Neural cell (in vitro differentiated cells): ENCODE measurements at regions not wholly inside any gene's neighbourhood (a gene's known extent, or its start where the extent isn't known, plus 50 kb on each side); places are given as distances from the start of the nearest gene placed in this dataset.

Experiments
- H2AFZ ChIP-seq: fragments of 200-600, 300-800 bp; sonication (generic), shearing (Covaris generic); 2 replicates; pipeline ENCODE4 v1.6.0; 2014; ENCODE audit warnings: low read depth, mild to moderate bottlenecking, antibody characterized with exemption, low read length, moderate library complexity
- H3F3A ChIP-seq: fragments of 200-600 bp; shearing (Covaris generic); 2 replicates; pipeline ENCODE4 v1.6.1; 2016; ENCODE audit warnings: mild to moderate bottlenecking, moderate library complexity, mixed read lengths, antibody characterized with exemption, low read length; ENCODE audit not compliant: insufficient read depth, poor library complexity, severe bottlenecking
- H3K27ac ChIP-seq: fragments of 200-600, 300-800 bp; sonication (generic), shearing (Covaris generic); 2 replicates; pipeline ENCODE4 v1.5.1; 2014; ENCODE audit warnings: mild to moderate bottlenecking, low read length, moderate library complexity
- H3K27me3 ChIP-seq: fragments of 300-800, 200-600 bp; sonication (generic), shearing (Covaris generic); 2 replicates; pipeline ENCODE4 v1.6.0; 2014; ENCODE audit warnings: mild to moderate bottlenecking, low read depth, low read length, moderate library complexity; ENCODE audit not compliant: insufficient read depth
- H3K36me3 ChIP-seq: fragments of 300-800, 200-600 bp; sonication (generic), shearing (Covaris generic); 2 replicates; pipeline ENCODE4 v1.5.1; 2014; ENCODE audit warnings: mild to moderate bottlenecking, antibody characterized with exemption, low read length, moderate library complexity; ENCODE audit not compliant: insufficient read depth
- H3K4me2 ChIP-seq: fragments of 300-800, 200-600 bp; sonication (generic), shearing (Covaris generic); 2 replicates; pipeline ENCODE4 v1.6.0; 2014; ENCODE audit warnings: mild to moderate bottlenecking, low read length
- H3K4me3 ChIP-seq: fragments of 300-800, 200-600 bp; sonication (generic), shearing (Covaris generic); 2 replicates; pipeline ENCODE4 v1.5.1; 2014; ENCODE audit warnings: mild to moderate bottlenecking, low read length, moderate library complexity
- H3K79me2 ChIP-seq: fragments of 200-600 bp; shearing (Covaris generic); replicated peaks from 2 replicates; pipeline ENCODE4 v1.6.0; 2014; ENCODE audit warnings: mild to moderate bottlenecking, low read length, moderate library complexity; ENCODE audit not compliant: insufficient read depth
- H3K9ac ChIP-seq: fragments of 300-800, 200-600 bp; sonication (generic), shearing (Covaris generic); 2 replicates; pipeline ENCODE4 v1.6.1; 2016; ENCODE audit warnings: mild to moderate bottlenecking, low read length, mixed read lengths
- H3K9me2 ChIP-seq: fragments of 200-600 bp; shearing (Covaris generic); 2 replicates; pipeline ENCODE4 v1.6.1; 2016; ENCODE audit warnings: mild to moderate bottlenecking, low read length, mixed read lengths; ENCODE audit not compliant: insufficient read depth
- H3K9me3 ChIP-seq: fragments of 200-600, 300-800 bp; sonication (generic), shearing (Covaris generic); 2 replicates; pipeline ENCODE4 v1.6.1; 2016; ENCODE audit warnings: mild to moderate bottlenecking, mixed run types, low read length, moderate library complexity, mixed read lengths
- H4K20me1 ChIP-seq: fragments of 200-600 bp; shearing (Covaris generic); 2 replicates; pipeline ENCODE4 v1.6.1; 2016; ENCODE audit warnings: mild to moderate bottlenecking, mixed run types; ENCODE audit not compliant: insufficient read depth
- CTCF ChIP-seq: fragments of 450-650 bp; IDR thresholded peaks from 2 replicates; pipeline ENCODE4 v1.5.1; 2014; ENCODE audit warnings: antibody characterized with exemption, mild to moderate bottlenecking, moderate library complexity; ENCODE audit not compliant: poor library complexity, severe bottlenecking
- EP300 ChIP-seq: fragments of 450-650 bp; conservative IDR thresholded peaks from 2 replicates; pipeline ENCODE4 v1.6.1; 2014; ENCODE audit warnings: antibody characterized with exemption, mild to moderate bottlenecking, moderate library complexity; ENCODE audit not compliant: poor library complexity, severe bottlenecking
- EZH2 ChIP-seq: fragments of 200-600, 300-800 bp; shearing (Covaris generic), sonication (generic); IDR thresholded peaks from 2 replicates; pipeline ENCODE4 v1.6.1; 2014; ENCODE audit warnings: antibody characterized with exemption, low read length, borderline replicate concordance, mild to moderate bottlenecking; ENCODE audit not compliant: insufficient read depth, poor library complexity, severe bottlenecking
- MXI1 ChIP-seq: fragments of 450-650 bp; conservative IDR thresholded peaks from 2 replicates; pipeline ENCODE4 v1.6.1; 2014; ENCODE audit warnings: antibody characterized with exemption, mild to moderate bottlenecking; ENCODE audit not compliant: poor library complexity, severe bottlenecking
- POLR2AphosphoS5 ChIP-seq: IDR thresholded peaks from 2 replicates; pipeline ENCODE4 v1.6.1; 2012
- RAD21 ChIP-seq: fragments of 450-650 bp; conservative IDR thresholded peaks from 2 replicates; pipeline ENCODE4 v1.6.1; 2014; ENCODE audit warnings: antibody characterized with exemption, mild to moderate bottlenecking, moderate library complexity
- REST ChIP-seq: IDR thresholded peaks from 2 replicates; pipeline ENCODE4 v1.6.1; 2012; ENCODE audit warnings: borderline replicate concordance
- SMC3 ChIP-seq: fragments of 450-650 bp; conservative IDR thresholded peaks from 2 replicates; pipeline ENCODE4 v1.6.1; 2014; ENCODE audit warnings: antibody characterized with exemption, mild to moderate bottlenecking, moderate library complexity; ENCODE audit not compliant: poor library complexity

- TF ChIP-seq SMC3 (no peak), MXI1 (no peak)
These were observed 1391.0 kb upstream of the ADGRB3 start (continued) for GRCh38 chr6:67244037-67244436.

- no peak overlapping the region for H3K27ac ChIP-seq
- no peaks in the 10 kb centered on the region for H3F3A ChIP-seq
- no peaks in the 10 kb centered on the region for H3K9me3 ChIP-seq
- H4K20me1 ChIP-seq = no peaks in the 10 kb centered on the region
- no peaks in the 10 kb centered on the region for H3K27me3 ChIP-seq
- no peak overlapping the region for H3K4me2 ChIP-seq
- H3K79me2 ChIP-seq = no peaks in the 10 kb centered on the region
- H3K4me3 ChIP-seq = no peak overlapping the region
- no peaks in the 10 kb centered on the region for H3K36me3 ChIP-seq
- H3K9ac ChIP-seq = no peak overlapping the region
- TF ChIP-seq RAD21 = no peak
- TF ChIP-seq REST = no peak
- no peak for TF ChIP-seq EZH2
- no peak for TF ChIP-seq CTCF
- no peak for TF ChIP-seq POLR2AphosphoS5
- TF ChIP-seq EP300 = no peak
- H3K9me2 ChIP-seq = no peaks in the 10 kb centered on the region
- no peak overlapping the region for H2AFZ ChIP-seq
These were observed 1397.8 kb upstream of the ADGRB3 start for GRCh38 chr6:67237277-67237676.

GRCh38 chr6:67231092-67231491 is 1404.0 kb upstream of the ADGRB3 start:
- no peak for TF ChIP-seq POLR2AphosphoS5
- no peak for TF ChIP-seq EZH2
- no peak for TF ChIP-seq SMC3
- no peak for TF ChIP-seq MXI1
- no peak for TF ChIP-seq EP300
- no peak for TF ChIP-seq CTCF
- Histone ChIP-seq H3K4me3 (no peak overlapping the region), H3K27me3 (no peaks in the 10 kb centered on the region), H4K20me1 (no peaks in the 10 kb centered on the region), H3K9me2 (no peaks in the 10 kb centered on the region), H3K9me3 (no peaks in the 10 kb centered on the region), H3K36me3 (no peaks in the 10 kb centered on the region), H3K79me2 (no peaks in the 10 kb centered on the region), H2AFZ (no peak overlapping the region), H3K4me2 (no peak overlapping the region), H3K9ac (no peak overlapping the region), H3K27ac (no peak overlapping the region), H3F3A (no peaks in the 10 kb centered on the region)
